Caco-2 (cell line): ENCODE measurements at regions not wholly inside any gene's neighbourhood (a gene's known extent, or its start where the extent isn't known, plus 50 kb on each side); places are given as distances from the start of the nearest gene placed in this dataset.
"Not testable (repeated sequence)": the region's sequence is repeated elsewhere in the genome, so short reads cannot be mapped to it uniquely, and the experiment has no call there.

Experiments
- BruUV-seq: library from RNA; stranded (reverse); fragments of 400-500 nt; replicated peaks from 2 replicates; lab custom pipeline; 2021; lab: Mats Ljungman, UMichigan
- CTCF ChIA-PET: fragments of 300-600 bp; sonication (Branson Sonifier 250); formaldehyde crosslinking; loops from one replicate; lab custom pipeline; 2022; ENCODE audit warnings: antibody characterized with exemption; lab: Charles Lee
- POLR2A ChIA-PET: fragments of 300-600 bp; sonication (Branson Sonifier 250); formaldehyde crosslinking; loops from one replicate; lab custom pipeline; 2022; ENCODE audit warnings: antibody characterized with exemption; lab: Charles Lee
- DNase-seq, 2 experiments: peaks; one replicate each; pipeline versions ENCODE4 v3.0.0 to v3.0.0-alpha.2; 2020 to 2022
- H3K27me3 ChIP-seq: replicated peaks from 2 replicates; pipeline ENCODE4 v1.6.0; 2011; ENCODE audit warnings: low read length; ENCODE audit not compliant: control insufficient read depth, insufficient read depth
- H3K36me3 ChIP-seq: 2 replicates; pipeline ENCODE4 v1.5.1; 2011; ENCODE audit warnings: low read length; ENCODE audit not compliant: control insufficient read depth, insufficient read depth
- H3K4me1 ChIP-seq: fragments of 250-450 bp; sonication (Bioruptor Pico); 2 replicates; pipeline ENCODE4 v1.5.1; 2020; ENCODE audit warnings: mild to moderate bottlenecking
- H3K4me3 ChIP-seq: 2 replicates; pipeline ENCODE4 v1.5.1; 2011; ENCODE audit warnings: low read depth, mild to moderate bottlenecking, control low read depth, low read length
- H3K9me3 ChIP-seq: fragments of 250-450 bp; sonication (Bioruptor Pico); 2 replicates; pipeline ENCODE4 v1.5.1; 2020; ENCODE audit warnings: mild to moderate bottlenecking, moderate library complexity
- H3K27ac Mint-ChIP-seq: one replicate; pipeline ENCODE4 v1.8.0; 2022; ENCODE audit warnings: mixed read lengths; ENCODE audit not compliant: unreplicated experiment
- H3K27me3 Mint-ChIP-seq: one replicate; pipeline ENCODE4 v1.8.0; 2022; ENCODE audit warnings: mixed read lengths; ENCODE audit not compliant: insufficient read depth, unreplicated experiment
- H3K36me3 Mint-ChIP-seq: one replicate; pipeline ENCODE4 v1.8.0; 2022; ENCODE audit warnings: mild to moderate bottlenecking, mixed read lengths; ENCODE audit not compliant: insufficient read depth, unreplicated experiment
- H3K4me1 Mint-ChIP-seq: one replicate; pipeline ENCODE4 v1.8.0; 2022; ENCODE audit warnings: low read depth, mixed read lengths; ENCODE audit not compliant: unreplicated experiment
- H3K4me3 Mint-ChIP-seq: one replicate; pipeline ENCODE4 v1.8.0; 2022; ENCODE audit warnings: mild to moderate bottlenecking, moderate library complexity, mixed read lengths; ENCODE audit not compliant: unreplicated experiment
- H3K9me3 Mint-ChIP-seq: one replicate; pipeline ENCODE4 v1.8.0; 2022; ENCODE audit warnings: mixed read lengths; ENCODE audit not compliant: unreplicated experiment
- intact Hi-C: fragments of 100-400 bp; cut with micrococcal nuclease; formaldehyde crosslinking; loops from one replicate; pipeline ENCODE4 v1.10.0; 2022; ENCODE audit not compliant: unreplicated experiment
- TF ChIP-seq, protein P1 (sequence below), 2 experiments: fragments of 200-600 bp in 1 of 2; IDR thresholded peaks; 1 replicate in 1 of 2; 2 replicates in 1 of 2; pipeline versions ENCODE4 v1.5.1 to v1.8.0; 2011 to 2022; ENCODE audit warnings: antibody characterized with exemption in 1 of 2, control low read depth in 1 of 2, inconsistent platforms in 1 of 2, low read depth in 1 of 2, low read length in 1 of 2, mild to moderate bottlenecking in 1 of 2, moderate library complexity in 1 of 2; ENCODE audit not compliant: insufficient read depth in 1 of 2, severe bottlenecking in 1 of 2, unreplicated experiment in 1 of 2

DNA sequence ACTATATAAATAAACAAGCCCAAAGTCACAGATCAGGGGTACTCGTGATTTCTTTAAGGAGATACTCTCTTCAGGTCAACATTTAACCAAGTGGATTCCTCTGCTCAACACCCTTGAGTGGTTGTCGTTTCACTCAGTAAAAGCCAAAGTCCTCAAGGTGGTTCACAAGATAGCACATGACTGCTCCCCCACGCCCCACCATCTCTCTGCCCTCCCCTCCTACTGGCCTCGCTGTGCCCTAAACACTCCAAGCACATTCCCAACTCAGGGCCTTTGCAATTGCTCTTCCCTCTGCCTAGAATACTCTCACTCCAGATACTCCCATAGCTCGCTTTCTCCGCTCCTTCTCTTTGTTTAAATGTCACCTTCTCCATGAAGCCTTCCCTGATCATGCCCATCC is 72.1 kb upstream of the FHIP2A start:
- CTCF ChIA-PET = no interaction called here
- peaks cover 7% of the 10 kb centered on the region; the same call in 1 of the 2 replicates for H3K4me1 ChIP-seq
- Mint-ChIP-seq H3K4me3 (no peak overlapping the region), H3K4me1 (peaks cover 13% of the 10 kb centered on the region), H3K27me3 (peaks cover 11% of the 10 kb centered on the region), H3K36me3 (no peaks in the 10 kb centered on the region), H3K27ac (no peak overlapping the region), H3K9me3 (no peaks in the 10 kb centered on the region)
- intact Hi-C loops = no loop called here
- no peak overlapping the region for H3K4me3 ChIP-seq
- DNase-seq = no peak
- POLR2A ChIA-PET = no interaction called here
- TF ChIP-seq, protein P1, sequence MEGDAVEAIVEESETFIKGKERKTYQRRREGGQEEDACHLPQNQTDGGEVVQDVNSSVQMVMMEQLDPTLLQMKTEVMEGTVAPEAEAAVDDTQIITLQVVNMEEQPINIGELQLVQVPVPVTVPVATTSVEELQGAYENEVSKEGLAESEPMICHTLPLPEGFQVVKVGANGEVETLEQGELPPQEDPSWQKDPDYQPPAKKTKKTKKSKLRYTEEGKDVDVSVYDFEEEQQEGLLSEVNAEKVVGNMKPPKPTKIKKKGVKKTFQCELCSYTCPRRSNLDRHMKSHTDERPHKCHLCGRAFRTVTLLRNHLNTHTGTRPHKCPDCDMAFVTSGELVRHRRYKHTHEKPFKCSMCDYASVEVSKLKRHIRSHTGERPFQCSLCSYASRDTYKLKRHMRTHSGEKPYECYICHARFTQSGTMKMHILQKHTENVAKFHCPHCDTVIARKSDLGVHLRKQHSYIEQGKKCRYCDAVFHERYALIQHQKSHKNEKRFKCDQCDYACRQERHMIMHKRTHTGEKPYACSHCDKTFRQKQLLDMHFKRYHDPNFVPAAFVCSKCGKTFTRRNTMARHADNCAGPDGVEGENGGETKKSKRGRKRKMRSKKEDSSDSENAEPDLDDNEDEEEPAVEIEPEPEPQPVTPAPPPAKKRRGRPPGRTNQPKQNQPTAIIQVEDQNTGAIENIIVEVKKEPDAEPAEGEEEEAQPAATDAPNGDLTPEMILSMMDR (IDR thresholded peaks at IDR 0.05; ENCODE audit: insufficient read depth in 1 of 2, low read depth in 1 of 2, low read length in 1 of 2, severe bottlenecking in 1 of 2, unreplicated experiment in 1 of 2) = no peak
- H3K9me3 ChIP-seq = no peaks in the 10 kb centered on the region
- H3K27me3 ChIP-seq = no peaks in the 10 kb centered on the region
- BruUV-seq = no TSS peak
- no peaks in the 10 kb centered on the region for H3K36me3 ChIP-seq

DNA sequence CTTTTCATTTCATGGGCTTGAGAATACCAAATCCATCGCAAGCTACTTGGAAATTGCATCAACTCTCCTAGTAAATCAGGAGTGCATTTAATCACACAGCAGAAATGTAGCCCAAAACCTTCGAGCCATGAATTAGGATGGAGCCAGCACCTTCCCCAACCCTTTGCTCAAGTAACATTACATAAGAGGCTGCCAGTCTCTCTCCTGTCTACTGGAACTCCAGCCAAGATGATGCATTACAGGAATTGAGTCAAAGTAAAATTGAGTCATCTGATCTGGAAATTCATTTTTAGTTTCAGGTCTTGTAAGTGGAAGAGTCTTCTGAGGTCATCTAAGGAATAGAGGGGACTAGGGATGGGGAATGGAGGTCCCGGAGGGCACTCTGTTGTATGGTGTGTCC is 69.7 kb upstream of the FHIP2A start:
- intact Hi-C loops = no loop called here
- ChIA-PET CTCF (no interaction called here), POLR2A (no interaction called here)
- Mint-ChIP-seq H3K27ac (no peak overlapping the region), H3K4me3 (no peak overlapping the region), H3K27me3 (peaks cover 5% of the 10 kb centered on the region), H3K36me3 (no peaks in the 10 kb centered on the region), H3K4me1 (peaks cover 14% of the 10 kb centered on the region), H3K9me3 (no peaks in the 10 kb centered on the region)
- no TSS peak for BruUV-seq
- DNase-seq = no peak
- Histone ChIP-seq H3K36me3 (no peaks in the 10 kb centered on the region), H3K4me3 (no peak overlapping the region), H3K4me1 (peaks cover 13% of the 10 kb centered on the region; the same call in 1 of the 2 replicates), H3K9me3 (no peaks in the 10 kb centered on the region), H3K27me3 (no peaks in the 10 kb centered on the region)
- TF ChIP-seq, protein P1 (IDR thresholded peaks at IDR 0.05; ENCODE audit: insufficient read depth in 1 of 2, low read depth in 1 of 2, low read length in 1 of 2, severe bottlenecking in 1 of 2, unreplicated experiment in 1 of 2) = no peak

DNA sequence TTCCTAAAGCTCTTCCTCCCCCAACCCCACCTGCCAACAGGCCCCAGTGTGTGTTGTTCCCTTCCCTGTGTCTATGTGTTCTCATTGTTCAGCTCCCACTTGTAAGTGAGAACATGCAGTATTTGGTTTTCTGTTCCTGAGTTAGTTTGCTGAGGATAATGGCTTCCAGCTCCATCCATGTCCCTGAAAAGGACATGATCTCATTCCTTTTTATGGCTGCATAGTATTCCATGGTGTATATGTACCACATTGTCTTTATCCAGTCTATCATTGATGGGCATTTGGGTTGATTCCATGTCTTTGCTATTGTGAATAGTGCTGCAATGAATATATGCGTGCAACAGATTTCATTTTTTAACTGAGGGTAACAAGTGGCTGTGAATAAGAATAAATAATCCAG is 69.0 kb upstream of the FHIP2A start:
- H3K4me3 ChIP-seq, intact Hi-C loops, H3K9me3 Mint-ChIP-seq, H3K27me3 ChIP-seq, DNase-seq, H3K36me3 Mint-ChIP-seq, H3K9me3 ChIP-seq, H3K36me3 ChIP-seq, H3K4me3 Mint-ChIP-seq, BruUV-seq, H3K27me3 Mint-ChIP-seq, CTCF ChIA-PET, POLR2A ChIA-PET, H3K27ac Mint-ChIP-seq: not testable (repeated sequence)
- H3K4me1 ChIP-seq = peaks cover 13% of the 10 kb centered on the region; the same call in 1 of the 2 replicates
- peaks cover 14% of the 10 kb centered on the region for H3K4me1 Mint-ChIP-seq

DNA sequence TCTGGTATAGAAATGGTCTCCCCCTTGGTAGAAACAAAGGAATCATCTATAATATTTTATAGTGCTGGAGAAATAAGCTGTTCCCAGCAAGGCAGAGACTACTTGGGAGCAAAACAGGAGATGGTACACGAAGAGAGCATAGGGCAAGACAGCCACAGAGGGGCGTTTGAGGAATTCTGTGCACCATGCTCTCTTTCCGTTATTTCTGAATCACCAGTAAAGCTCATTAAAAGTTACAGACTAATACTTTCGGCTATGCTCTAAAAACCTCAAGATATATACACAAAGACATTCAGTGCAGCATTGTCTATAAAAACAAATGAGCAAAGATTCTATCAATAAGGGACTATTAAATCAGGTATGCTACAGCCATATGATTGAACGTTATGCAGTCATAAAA is 68.5 kb upstream of the FHIP2A start:
- no TSS peak for BruUV-seq
- no peaks in the 10 kb centered on the region for H3K36me3 ChIP-seq
- no peaks in the 10 kb centered on the region for H3K27me3 Mint-ChIP-seq
- H3K9me3 ChIP-seq = no peaks in the 10 kb centered on the region
- DNase-seq = no peak
- no peaks in the 10 kb centered on the region for H3K27me3 ChIP-seq
- no peak overlapping the region for H3K27ac Mint-ChIP-seq
- intact Hi-C loops = no loop called here
- TF ChIP-seq, protein P1 (IDR thresholded peaks at IDR 0.05; ENCODE audit: insufficient read depth in 1 of 2, low read depth in 1 of 2, low read length in 1 of 2, severe bottlenecking in 1 of 2, unreplicated experiment in 1 of 2) = no peak
- no peaks in the 10 kb centered on the region for H3K36me3 Mint-ChIP-seq
- no peak overlapping the region for H3K4me3 ChIP-seq
- POLR2A ChIA-PET = no interaction called here
- H3K4me1 ChIP-seq = peaks cover 13% of the 10 kb centered on the region; the same call in 1 of the 2 replicates
- H3K4me1 Mint-ChIP-seq = peaks cover 14% of the 10 kb centered on the region
- CTCF ChIA-PET = no interaction called here
- H3K4me3 Mint-ChIP-seq = no peak overlapping the region
- no peaks in the 10 kb centered on the region for H3K9me3 Mint-ChIP-seq
